Breast epithelium (tissue), 3 donors: ENCODE measurements at regions not wholly inside any gene's neighbourhood (a gene's known extent, or its start where the extent isn't known, plus 50 kb on each side); places are given as distances from the start of the nearest gene placed in this dataset.

Source experiments
- POLR2A ChIP-seq: fragments of 450-650 bp; IDR thresholded peaks from one replicate; pipeline ENCODE4 v1.6.1; 2016; ENCODE audit warnings: antibody characterized with exemption, mild to moderate bottlenecking, moderate library complexity
- POLR2AphosphoS5 ChIP-seq, 3 donors: sonication (generic); formaldehyde crosslinking; IDR thresholded peaks; one replicate each; pipeline ENCODE4 v1.6.1; 2017; ENCODE audit warnings: antibody characterized with exemption in 3 of 3
- TF ChIP-seq, protein P1 (sequence below), 3 donors: fragments of 450-650 bp; IDR thresholded peaks; one replicate each; pipeline ENCODE4 v1.5.1; 2016 to 2017; ENCODE audit warnings: antibody characterized with exemption in 3 of 3, mild to moderate bottlenecking in 3 of 3, moderate library complexity in 3 of 3

DNA sequence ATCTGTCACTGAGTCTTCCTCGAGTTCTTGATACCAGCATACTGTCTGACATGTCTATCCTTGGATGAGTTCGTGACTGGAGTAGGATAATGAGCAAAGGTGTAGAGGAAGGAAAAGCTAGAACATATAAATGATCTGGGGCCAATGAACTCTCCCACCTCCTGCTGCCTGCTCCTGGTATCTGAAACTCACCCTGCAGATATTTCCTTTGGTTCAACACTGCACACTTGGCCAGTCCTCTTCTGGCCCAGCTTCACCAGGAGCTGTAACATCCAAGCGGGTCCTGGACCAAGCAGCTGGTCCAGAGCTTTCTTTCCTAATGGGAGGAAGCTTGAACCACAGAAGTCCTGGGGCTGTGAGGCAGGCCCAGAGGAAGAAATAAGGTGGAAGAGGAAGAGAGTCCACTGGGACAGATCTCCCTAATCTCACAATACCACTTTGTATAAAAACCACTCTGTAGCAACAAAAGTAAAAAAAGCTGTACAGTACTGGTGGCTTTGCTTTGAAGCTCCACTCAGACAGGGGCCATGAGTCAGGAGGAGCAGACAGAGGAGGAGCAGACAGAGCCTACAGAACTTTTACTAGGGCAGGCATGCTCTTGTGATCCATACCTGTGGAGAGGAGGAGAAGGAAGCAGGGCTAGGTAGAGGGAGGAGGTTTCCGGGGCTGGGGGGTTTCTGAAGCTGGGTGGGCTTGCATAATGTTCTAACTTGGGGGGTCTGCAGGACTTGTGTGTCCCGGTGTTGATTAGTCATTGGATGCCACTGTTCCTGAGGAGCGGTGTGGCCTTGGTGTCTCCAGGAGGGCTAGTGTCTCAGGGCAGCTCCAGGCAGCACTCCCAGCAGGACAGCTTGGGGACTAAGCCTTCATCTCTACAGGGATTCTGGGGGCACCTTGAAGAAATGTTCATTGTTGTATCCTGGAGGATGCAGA lies 166.9 kb downstream of the ABHD5 start:
- TF ChIP-seq, protein P1, sequence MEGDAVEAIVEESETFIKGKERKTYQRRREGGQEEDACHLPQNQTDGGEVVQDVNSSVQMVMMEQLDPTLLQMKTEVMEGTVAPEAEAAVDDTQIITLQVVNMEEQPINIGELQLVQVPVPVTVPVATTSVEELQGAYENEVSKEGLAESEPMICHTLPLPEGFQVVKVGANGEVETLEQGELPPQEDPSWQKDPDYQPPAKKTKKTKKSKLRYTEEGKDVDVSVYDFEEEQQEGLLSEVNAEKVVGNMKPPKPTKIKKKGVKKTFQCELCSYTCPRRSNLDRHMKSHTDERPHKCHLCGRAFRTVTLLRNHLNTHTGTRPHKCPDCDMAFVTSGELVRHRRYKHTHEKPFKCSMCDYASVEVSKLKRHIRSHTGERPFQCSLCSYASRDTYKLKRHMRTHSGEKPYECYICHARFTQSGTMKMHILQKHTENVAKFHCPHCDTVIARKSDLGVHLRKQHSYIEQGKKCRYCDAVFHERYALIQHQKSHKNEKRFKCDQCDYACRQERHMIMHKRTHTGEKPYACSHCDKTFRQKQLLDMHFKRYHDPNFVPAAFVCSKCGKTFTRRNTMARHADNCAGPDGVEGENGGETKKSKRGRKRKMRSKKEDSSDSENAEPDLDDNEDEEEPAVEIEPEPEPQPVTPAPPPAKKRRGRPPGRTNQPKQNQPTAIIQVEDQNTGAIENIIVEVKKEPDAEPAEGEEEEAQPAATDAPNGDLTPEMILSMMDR (IDR thresholded peaks at IDR 0.05) = no peak
- TF ChIP-seq POLR2A = no peak
- no peak for TF ChIP-seq POLR2AphosphoS5 (IDR thresholded peaks at IDR 0.05)
